NCI-H1092 treated with DMSO at 0.1 percent for 48 hours (cell line): ENCODE measurements at regions not wholly inside any gene's neighbourhood (a gene's known extent, or its start where the extent isn't known, plus 50 kb on each side); places are given as distances from the start of the nearest gene placed in this dataset.

Experiments used
- DNase-seq: peaks from one replicate; lab custom pipeline; 2025; lab: John Stamatoyannopoulos, UW

GRCh38 chr1:29812408-29813135 is 576.2 kb downstream of the PTPRU start:
- no peak for DNase-seq

GRCh38 chr1:29811727-29812407 is 575.5 kb downstream of the PTPRU start:
- DNase-seq = no peak

GRCh38 chr1:29811247-29811646 is 574.9 kb downstream of the PTPRU start:
- no peak for DNase-seq

GRCh38 chr1:29810121-29811120 is 574.1 kb downstream of the PTPRU start:
- no peak for DNase-seq

- DNase-seq = no peak
Observed at GRCh38 chr1:29809446-29810120, 573.3 kb downstream of the PTPRU start.

- DNase-seq = no peak
Observed at GRCh38 chr1:29808141-29808995, 572.0 kb downstream of the PTPRU start.

GRCh38 chr1:29807689-29808088 is 571.4 kb downstream of the PTPRU start:
- no peak for DNase-seq

- DNase-seq = no peak
Observed at GRCh38 chr1:29806646-29807319, 570.5 kb downstream of the PTPRU start.

- no peak for DNase-seq
Observed at GRCh38 chr1:29805896-29806160, 569.5 kb downstream of the PTPRU start.

GRCh38 chr1:29805122-29805895 is 569.0 kb downstream of the PTPRU start:
- no peak for DNase-seq

- DNase-seq = no peak
Observed at GRCh38 chr1:29804181-29804899, 568.0 kb downstream of the PTPRU start.

- no peak for DNase-seq
Observed at GRCh38 chr1:29803486-29803885, 567.2 kb downstream of the PTPRU start.

- peak; percentile 94 for DNase-seq
Observed at GRCh38 chr1:29802181-29803068, 566.1 kb downstream of the PTPRU start.

GRCh38 chr1:29801561-29801973 is 565.2 kb downstream of the PTPRU start:
- peak; percentile 54 for DNase-seq

GRCh38 chr1:29801003-29801402 is 564.7 kb downstream of the PTPRU start:
- DNase-seq = no peak

- no peak for DNase-seq
Observed at GRCh38 chr1:29800522-29800956, 564.2 kb downstream of the PTPRU start.

- DNase-seq = no peak
Observed at GRCh38 chr1:29800120-29800519, 563.8 kb downstream of the PTPRU start.
